GM12878 (cell line): ENCODE measurements at regions not wholly inside any gene's neighbourhood (a gene's known extent, or its start where the extent isn't known, plus 50 kb on each side); places are given as distances from the start of the nearest gene placed in this dataset.

ENCODE experiments used
- CTCF ChIP-seq, 3 experiments: IDR thresholded peaks in 2 of 3; conservative IDR thresholded peaks in 1 of 3; 2 replicates each; pipeline ENCODE4 v1.5.1; 2011; ENCODE audit warnings: low read depth in 3 of 3, low read length in 3 of 3, mild to moderate bottlenecking in 3 of 3, control low read depth in 2 of 3, moderate library complexity in 2 of 3, inconsistent platforms in 1 of 3, mixed read lengths in 1 of 3; ENCODE audit not compliant: control insufficient read depth in 2 of 3, insufficient read depth in 1 of 3; ENCODE audit errors: extremely low read depth in 1 of 3
- RCOR1 ChIP-seq: conservative IDR thresholded peaks from 2 replicates; pipeline ENCODE4 v1.6.1; 2012; ENCODE audit warnings: low read depth, low read length, improper control_type of control experiment
- SIN3A ChIP-seq: IDR thresholded peaks from 2 replicates; pipeline ENCODE4 v1.6.1; 2012; ENCODE audit warnings: low read depth, low read length, improper control_type of control experiment

DNA sequence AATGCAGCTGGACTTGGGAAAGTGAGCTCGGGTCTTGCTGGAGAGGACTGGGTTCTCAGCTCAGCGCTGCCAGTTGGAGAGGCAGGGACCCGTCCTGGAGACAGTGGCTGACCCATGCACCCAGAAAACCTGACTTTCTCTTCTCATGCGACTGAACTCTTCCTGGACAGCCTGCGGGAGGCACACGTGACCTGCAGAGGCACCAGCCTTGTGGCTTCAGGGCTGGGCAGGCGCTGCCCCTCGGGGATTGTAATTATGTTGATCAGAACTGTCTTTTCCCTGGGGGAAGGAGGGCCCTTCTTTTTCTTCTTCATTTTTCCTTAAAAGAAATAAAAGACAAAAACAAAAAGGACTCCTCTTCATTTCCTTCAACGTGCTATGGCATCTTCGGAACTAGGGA, 198.1 kb downstream of the VAPA start:
- TF ChIP-seq CTCF (IDR thresholded peaks at IDR 0.05 in 2 of 3, conservative IDR thresholded peaks at IDR 0.05 in 1 of 3; ENCODE audit: control insufficient read depth in 2 of 3, extremely low read depth in 1 of 3, insufficient read depth in 1 of 3, low read depth in 3 of 3, low read length in 3 of 3) (no peak), RCOR1 (no peak), SIN3A (no peak)
